ENCODE measurements at regions not wholly inside any gene's neighbourhood (a gene's known extent, or its start where the extent isn't known, plus 50 kb on each side); places are given as distances from the start of the nearest gene placed in this dataset.

DNA sequence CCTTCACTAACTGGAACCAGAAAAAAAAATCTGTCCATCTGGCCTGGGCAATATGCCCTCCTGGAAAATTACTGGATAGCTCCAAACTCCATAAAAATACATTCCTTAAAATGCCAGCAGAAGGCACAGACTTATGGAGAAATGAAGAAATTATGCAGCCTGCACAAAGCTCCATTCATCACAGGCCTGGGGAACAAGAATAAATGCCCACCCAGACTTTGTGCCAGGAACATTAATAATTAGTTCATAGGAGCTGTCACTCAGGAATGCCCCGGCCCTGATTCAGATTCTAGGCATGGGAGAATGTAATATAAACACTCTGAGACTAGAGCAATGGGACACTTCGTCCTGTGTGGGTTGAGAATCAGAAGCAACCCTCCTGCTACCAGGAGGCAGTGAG lies 199.3 kb downstream of the OTOR start:
- TF ChIP-seq, protein P1, sequence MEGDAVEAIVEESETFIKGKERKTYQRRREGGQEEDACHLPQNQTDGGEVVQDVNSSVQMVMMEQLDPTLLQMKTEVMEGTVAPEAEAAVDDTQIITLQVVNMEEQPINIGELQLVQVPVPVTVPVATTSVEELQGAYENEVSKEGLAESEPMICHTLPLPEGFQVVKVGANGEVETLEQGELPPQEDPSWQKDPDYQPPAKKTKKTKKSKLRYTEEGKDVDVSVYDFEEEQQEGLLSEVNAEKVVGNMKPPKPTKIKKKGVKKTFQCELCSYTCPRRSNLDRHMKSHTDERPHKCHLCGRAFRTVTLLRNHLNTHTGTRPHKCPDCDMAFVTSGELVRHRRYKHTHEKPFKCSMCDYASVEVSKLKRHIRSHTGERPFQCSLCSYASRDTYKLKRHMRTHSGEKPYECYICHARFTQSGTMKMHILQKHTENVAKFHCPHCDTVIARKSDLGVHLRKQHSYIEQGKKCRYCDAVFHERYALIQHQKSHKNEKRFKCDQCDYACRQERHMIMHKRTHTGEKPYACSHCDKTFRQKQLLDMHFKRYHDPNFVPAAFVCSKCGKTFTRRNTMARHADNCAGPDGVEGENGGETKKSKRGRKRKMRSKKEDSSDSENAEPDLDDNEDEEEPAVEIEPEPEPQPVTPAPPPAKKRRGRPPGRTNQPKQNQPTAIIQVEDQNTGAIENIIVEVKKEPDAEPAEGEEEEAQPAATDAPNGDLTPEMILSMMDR (IDR thresholded peaks at IDR 0.05; ENCODE audit: low read depth, low read length): no peak
- no peak for DNase-seq (ENCODE audit: low read depth in 2 of 2)

DNA sequence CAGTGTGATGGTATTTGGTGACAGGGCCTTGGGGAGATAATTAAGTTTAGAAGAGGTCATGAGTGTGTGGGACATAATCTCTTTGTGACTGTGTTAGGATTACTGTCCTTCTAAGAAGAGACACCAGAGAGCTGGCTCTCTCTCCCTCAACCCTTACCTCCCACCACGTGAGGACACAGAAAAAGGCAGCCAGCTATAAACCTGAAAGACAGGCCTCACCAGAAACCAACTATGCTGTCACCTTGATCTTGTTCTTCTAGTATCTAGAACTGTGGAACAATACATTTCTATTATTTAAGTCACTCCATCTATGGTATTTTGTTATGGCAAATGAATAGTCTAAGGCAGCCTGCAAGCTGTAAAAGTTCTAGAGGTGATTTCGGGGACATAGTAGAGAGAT lies 203.7 kb downstream of the OTOR start:
- TF ChIP-seq, protein P1 (IDR thresholded peaks at IDR 0.05; ENCODE audit: low read depth, low read length): no peak
- DNase-seq (ENCODE audit: low read depth in 2 of 2): no peak
- H3K4me3 ChIP-seq (replicated peaks in 1 of 2; ENCODE audit: low read depth in 2 of 2, low read length in 2 of 2): no peak overlapping the region

More for the DNA sequence above, 199.3 kb downstream of the OTOR start:
- no peak overlapping the region for H3K4me3 ChIP-seq (replicated peaks in 1 of 2; ENCODE audit: low read depth in 2 of 2, low read length in 2 of 2)

DNA sequence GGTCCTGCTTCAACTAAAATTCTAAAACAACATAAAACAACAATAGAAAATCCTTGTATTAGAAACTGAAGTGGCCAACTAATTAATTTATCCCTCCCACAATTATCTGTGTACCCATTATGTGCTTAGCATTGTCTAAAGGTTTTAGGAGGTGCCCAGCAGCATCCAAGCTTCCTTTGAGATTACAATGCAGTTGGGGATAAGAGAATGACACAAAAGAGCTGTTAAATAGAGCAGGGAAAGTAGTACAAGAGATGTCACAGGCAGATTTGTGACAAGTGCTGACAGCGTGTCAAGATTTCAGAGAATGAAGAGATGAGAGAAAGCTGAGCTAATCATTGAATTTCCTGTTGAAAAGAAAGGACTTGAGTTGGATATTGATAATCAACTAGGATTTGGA lies 204.8 kb downstream of the OTOR start:
- no peak for DNase-seq (ENCODE audit: low read depth in 2 of 2)
- H3K4me3 ChIP-seq (replicated peaks in 1 of 2; ENCODE audit: low read depth in 2 of 2, low read length in 2 of 2): no peak overlapping the region
- TF ChIP-seq, protein P1 (IDR thresholded peaks at IDR 0.05; ENCODE audit: low read depth, low read length): no peak

DNA sequence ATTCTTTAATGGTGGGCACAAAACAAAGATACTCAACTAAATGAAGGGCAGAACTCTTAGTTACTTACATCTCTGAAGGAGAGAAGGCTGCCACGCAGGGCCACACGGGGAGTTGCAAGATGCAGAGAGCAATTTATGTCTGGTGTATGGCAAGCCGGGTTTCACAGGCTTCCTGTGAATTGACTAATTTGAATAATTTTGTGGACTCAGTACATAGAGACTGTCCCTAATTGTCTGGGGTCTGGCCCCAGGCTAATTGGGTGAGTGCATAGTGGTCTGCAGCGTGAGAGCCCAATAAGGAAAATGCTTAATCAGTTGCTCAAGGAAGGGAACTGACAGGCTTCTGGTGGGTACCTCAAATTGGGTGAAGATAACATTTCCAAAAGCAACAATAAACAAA lies 205.7 kb downstream of the OTOR start:
- H3K4me3 ChIP-seq (replicated peaks in 1 of 2; ENCODE audit: low read depth in 2 of 2, low read length in 2 of 2): no peak overlapping the region
- TF ChIP-seq, protein P1 (IDR thresholded peaks at IDR 0.05; ENCODE audit: low read depth, low read length): no peak
- no peak for DNase-seq (ENCODE audit: low read depth in 2 of 2)

DNA sequence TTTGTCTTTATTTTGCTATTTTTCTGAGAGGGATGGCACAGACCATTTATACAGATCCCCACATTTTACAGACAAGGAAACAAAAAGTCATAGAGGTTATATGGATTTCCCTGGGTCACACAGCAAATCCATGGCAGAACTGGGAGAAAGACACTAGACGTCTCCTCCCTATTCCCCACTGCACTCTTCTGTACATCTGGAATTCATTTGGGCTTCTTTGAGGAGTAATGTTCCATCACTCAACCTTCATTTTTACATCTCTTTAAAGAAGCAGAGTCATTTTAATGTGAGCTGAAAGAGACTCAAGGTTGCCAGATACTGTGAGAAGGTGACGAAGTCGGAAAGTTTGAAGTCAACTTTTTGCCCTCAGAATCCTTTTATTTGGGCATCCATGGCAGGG lies 207.3 kb downstream of the OTOR start:
- TF ChIP-seq, protein P1 (IDR thresholded peaks at IDR 0.05; ENCODE audit: low read depth, low read length): no peak
- H3K4me3 ChIP-seq (replicated peaks in 1 of 2; ENCODE audit: low read depth in 2 of 2, low read length in 2 of 2): no peak overlapping the region
- DNase-seq (ENCODE audit: low read depth in 2 of 2): no peak

DNA sequence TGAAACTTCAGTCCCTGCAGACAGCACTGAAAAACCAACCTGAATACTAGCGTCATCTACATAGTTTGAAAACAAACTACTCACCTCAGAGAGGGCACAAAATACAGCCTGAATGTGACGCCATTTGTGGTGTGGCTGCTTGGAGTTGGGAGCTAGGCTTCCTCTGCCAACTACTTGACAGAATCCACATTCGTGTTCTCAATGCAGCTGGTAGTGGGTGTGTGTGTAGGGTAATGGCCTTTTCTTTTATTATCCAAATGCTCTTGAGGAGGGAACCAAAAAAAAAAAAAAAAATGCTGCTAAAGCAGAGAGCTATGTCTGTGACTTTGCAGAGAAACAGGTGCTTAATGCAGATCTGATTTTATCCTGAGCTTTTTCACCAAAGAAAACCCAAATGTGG lies 207.8 kb downstream of the OTOR start:
- TF ChIP-seq, protein P1 (IDR thresholded peaks at IDR 0.05; ENCODE audit: low read depth, low read length): no peak
- DNase-seq (ENCODE audit: low read depth in 2 of 2): no peak
- no peak overlapping the region for H3K4me3 ChIP-seq (replicated peaks in 1 of 2; ENCODE audit: low read depth in 2 of 2, low read length in 2 of 2)

DNA sequence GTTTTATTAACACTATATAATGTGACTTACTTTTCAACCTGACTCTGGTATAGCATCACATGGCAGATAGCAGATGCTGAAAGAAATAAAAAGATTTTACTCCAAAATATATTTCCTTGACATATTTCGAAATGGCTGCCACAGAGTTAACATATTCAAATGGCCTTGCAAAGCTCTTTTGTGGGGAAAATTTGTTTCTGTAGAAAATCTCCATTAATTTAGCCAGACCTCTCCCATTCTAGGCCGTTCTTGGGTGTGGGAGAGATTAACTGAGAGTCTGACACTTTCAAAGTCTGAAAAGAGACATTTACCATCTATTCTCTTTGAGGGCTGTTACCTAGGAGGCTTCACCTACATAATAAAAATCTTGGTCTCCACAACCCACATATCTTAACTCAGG lies 217.2 kb downstream of the OTOR start:
- TF ChIP-seq, protein P1 (IDR thresholded peaks at IDR 0.05; ENCODE audit: low read depth, low read length): no peak
- DNase-seq (ENCODE audit: low read depth in 2 of 2): no peak
- H3K4me3 ChIP-seq (replicated peaks in 1 of 2; ENCODE audit: low read depth in 2 of 2, low read length in 2 of 2): no peak overlapping the region

All from cardiac fibroblast (primary cell).